ENCODE measurements at regions not wholly inside any gene's neighbourhood (a gene's known extent, or its start where the extent isn't known, plus 50 kb on each side); places are given as distances from the start of the nearest gene placed in this dataset.
A peak's percentile ranks its signal among the peaks of the same experiment; 100 is the strongest.
"Not testable (repeated sequence)": the region's sequence is repeated elsewhere in the genome, so short reads cannot be mapped to it uniquely, and the experiment has no call there.

DNA sequence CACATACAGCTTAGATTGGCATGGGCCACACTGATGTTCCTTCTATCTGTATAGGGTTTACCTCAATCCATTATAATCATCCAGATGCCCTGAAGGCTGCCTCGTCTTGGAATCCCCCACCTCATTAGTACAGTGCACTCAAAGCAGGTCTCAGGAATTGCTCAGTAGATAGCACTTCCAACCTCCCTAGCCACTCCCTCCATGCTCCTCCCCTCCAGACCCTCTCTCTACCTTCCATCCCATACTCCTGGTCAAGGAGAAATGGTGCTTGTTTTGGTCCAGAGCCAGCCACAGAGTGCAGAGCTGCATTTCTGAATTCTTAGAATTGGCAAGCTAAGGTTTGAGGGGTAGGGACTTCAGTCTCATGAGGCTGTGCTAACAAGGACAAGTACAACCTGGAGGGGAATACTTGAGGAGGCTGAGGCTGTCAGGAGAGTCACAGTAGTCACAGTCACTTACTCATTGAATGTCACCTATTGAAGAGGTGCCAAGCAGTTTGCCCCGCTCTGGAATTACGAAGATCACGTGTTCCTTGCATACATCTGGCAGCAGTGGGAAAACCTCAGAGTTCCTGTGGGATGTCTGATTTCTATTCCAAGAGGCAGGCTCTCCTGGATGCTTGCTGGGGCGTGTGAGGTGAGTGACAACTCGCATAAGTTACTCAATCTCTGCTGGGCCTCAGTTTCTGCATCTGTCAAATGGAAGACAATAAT lies 60.7 kb upstream of the ZNF746 start:
- no peak for ATAC-seq
- Histone ChIP-seq H3K27ac (no peak overlapping the region), H3K27me3 (no peaks in the 10 kb centered on the region), H3K4me3 (no peak overlapping the region), H3K36me3 (peaks cover 0 to 44% (median 33%) of the 10 kb centered on the region in 9 donors), H3K4me1 (peaks cover 0 to 9% (median 0%) of the 10 kb centered on the region in 12 donors), H3K9me3 (peaks cover 0 to 3% (median 0%) of the 10 kb centered on the region in 12 donors)
- DNase-seq = no peak
- TF ChIP-seq POLR2A (IDR thresholded peaks at IDR 0.05) = no peak
- TF ChIP-seq, protein P1, sequence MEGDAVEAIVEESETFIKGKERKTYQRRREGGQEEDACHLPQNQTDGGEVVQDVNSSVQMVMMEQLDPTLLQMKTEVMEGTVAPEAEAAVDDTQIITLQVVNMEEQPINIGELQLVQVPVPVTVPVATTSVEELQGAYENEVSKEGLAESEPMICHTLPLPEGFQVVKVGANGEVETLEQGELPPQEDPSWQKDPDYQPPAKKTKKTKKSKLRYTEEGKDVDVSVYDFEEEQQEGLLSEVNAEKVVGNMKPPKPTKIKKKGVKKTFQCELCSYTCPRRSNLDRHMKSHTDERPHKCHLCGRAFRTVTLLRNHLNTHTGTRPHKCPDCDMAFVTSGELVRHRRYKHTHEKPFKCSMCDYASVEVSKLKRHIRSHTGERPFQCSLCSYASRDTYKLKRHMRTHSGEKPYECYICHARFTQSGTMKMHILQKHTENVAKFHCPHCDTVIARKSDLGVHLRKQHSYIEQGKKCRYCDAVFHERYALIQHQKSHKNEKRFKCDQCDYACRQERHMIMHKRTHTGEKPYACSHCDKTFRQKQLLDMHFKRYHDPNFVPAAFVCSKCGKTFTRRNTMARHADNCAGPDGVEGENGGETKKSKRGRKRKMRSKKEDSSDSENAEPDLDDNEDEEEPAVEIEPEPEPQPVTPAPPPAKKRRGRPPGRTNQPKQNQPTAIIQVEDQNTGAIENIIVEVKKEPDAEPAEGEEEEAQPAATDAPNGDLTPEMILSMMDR (IDR thresholded peaks at IDR 0.05) = no peak
- intact Hi-C loops (cut with DNase I) = no loop called here
- 88 to 94% (median 89%) methylated on average over 6 of the region's 6 CpGs for WGBS, 4 donors

DNA sequence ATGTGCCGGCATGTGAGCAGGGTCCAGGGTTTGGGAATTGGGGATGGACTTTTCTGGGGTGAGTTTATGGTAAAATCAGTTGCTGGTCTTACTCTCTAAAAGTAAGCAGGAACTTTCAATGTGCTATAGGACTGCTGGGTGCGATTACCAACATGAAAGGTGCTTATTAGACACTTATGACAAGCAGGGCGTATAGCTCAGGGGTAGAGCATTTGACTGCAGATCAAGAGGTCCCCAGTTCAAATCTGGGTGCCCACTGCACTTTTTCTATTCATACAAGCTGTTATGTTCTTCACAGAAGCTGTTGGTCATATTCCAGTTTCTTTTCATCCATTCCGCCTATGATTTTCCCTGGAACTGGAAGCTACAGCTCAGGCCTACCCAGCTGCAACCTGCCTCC lies 58.9 kb upstream of the ZNF746 start:
- intact Hi-C loops (cut with DNase I); H3K4me3 ChIP-seq; H3K9me3 ChIP-seq; ATAC-seq; H3K27ac ChIP-seq; H3K27me3 ChIP-seq; DNase-seq; H3K4me1 ChIP-seq: not testable (repeated sequence)
- WGBS, 4 donors = 94 to 97% (median 96%) methylated on average over 4 of the region's 4 CpGs
- H3K36me3 ChIP-seq = peaks cover 0 to 60% (median 49%) of the 10 kb centered on the region in 9 donors

DNA sequence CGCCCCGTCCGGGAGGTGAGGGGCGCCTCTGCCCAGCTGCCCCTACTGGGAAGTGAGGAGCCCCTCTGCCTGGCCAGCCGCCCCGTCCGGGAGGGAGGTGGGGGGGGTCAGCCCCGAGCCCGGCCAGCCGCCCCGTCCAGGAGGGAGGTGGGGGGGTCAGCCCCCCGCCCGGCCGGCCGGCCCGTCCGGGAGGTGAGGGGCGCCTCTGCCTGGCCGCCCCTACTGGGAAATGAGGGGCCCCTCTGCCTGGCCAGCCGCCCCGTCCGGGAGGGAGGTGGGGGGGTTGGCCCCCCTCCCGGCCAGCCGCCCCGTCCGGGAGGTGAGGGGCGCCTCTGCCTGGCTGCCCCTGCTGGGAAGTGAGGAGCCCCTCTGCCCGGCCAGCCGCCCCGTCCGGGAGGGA lies 57.2 kb upstream of the ZNF746 start:
- intact Hi-C loops (cut with DNase I); H3K27me3 ChIP-seq; ATAC-seq; DNase-seq; H3K4me3 ChIP-seq; H3K27ac ChIP-seq; H3K4me1 ChIP-seq; H3K9me3 ChIP-seq: not testable (repeated sequence)
- peaks cover 0 to 66% (median 59%) of the 10 kb centered on the region in 9 donors for H3K36me3 ChIP-seq
- 93 to 95% methylated on average over 28 to 31 of the region's 31 CpGs; no CpG with 5 or more reads in 2 of the 4 donors for WGBS, 4 donors

GRCh38 chr7:149553991-149554390 lies 56.4 kb upstream of the ZNF746 start:
- H3K27ac ChIP-seq; ATAC-seq; H3K4me3 ChIP-seq; DNase-seq; H3K4me1 ChIP-seq; intact Hi-C loops (cut with DNase I); H3K27me3 ChIP-seq; H3K9me3 ChIP-seq: not testable (repeated sequence)
- WGBS, 4 donors = 97 to 98% (median 97%) methylated on average over 19 to 27 of the region's 27 CpGs
- H3K36me3 ChIP-seq = peaks cover 0 to 74% (median 67%) of the 10 kb centered on the region in 9 donors

DNA sequence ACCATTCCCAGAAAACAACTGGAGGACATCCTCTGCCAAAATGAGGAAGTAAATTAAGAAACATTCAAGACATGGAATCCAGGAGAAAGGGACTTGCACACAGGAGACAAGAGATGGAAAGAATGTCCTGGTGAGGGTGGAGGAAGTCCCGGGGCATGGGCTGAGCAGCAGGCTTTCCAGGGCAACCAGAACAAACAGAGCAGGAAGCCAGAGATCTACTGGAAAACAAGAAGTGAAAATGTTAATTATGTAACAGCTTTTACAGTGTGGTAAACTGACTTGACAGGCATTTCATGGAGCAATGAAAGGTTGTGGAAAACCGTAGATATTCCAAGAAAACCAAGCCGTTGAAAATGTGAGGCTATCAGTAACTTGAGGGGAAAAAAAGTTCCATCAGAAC lies 55.2 kb upstream of the ZNF746 start:
- H3K4me1 ChIP-seq = no peaks in the 10 kb centered on the region
- WGBS, 4 donors = 88 to 93% (median 90%) methylated on average over 3 of the region's 3 CpGs
- H3K4me3 ChIP-seq = no peak overlapping the region
- H3K27ac ChIP-seq = no peak overlapping the region
- peaks cover 0 to 75% (median 67%) of the 10 kb centered on the region in 9 donors for H3K36me3 ChIP-seq
- no peak for TF ChIP-seq POLR2A (IDR thresholded peaks at IDR 0.05)
- TF ChIP-seq, protein P1 (IDR thresholded peaks at IDR 0.05) = no peak
- no peaks in the 10 kb centered on the region for H3K27me3 ChIP-seq
- DNase-seq = no peak
- no peaks in the 10 kb centered on the region for H3K9me3 ChIP-seq
- intact Hi-C loops (cut with DNase I) = no loop called here
- peak in 1 of 4 donors; percentile 54 for ATAC-seq
